ENCODE measurements at regions not wholly inside any gene's neighbourhood (a gene's known extent, or its start where the extent isn't known, plus 50 kb on each side); places are given as distances from the start of the nearest gene placed in this dataset.

- TF ChIP-seq POLR2A (IDR thresholded peaks at IDR 0.05) = no peak
- H3K36me3 ChIP-seq = no peaks in the 10 kb centered on the region
- WGBS, 2 donors (ENCODE audit: low coverage in 1 of 2) = 70 to 76% methylated on average over 1 of the region's 1 CpG
- no peak overlapping the region for H3K4me3 ChIP-seq
- no peaks in the 10 kb centered on the region for H3K9me3 ChIP-seq
- ATAC-seq = no peak
- H3K27ac ChIP-seq = no peak overlapping the region
- H3K27me3 ChIP-seq = no peaks in the 10 kb centered on the region
- H3K4me1 ChIP-seq = no peaks in the 10 kb centered on the region
These were observed 836.1 kb upstream of the TMPRSS15 start for GRCh38 chr21:19239696-19240095.

- TF ChIP-seq CTCF (IDR thresholded peaks at IDR 0.05) = no peak
- WGBS, 2 donors (ENCODE audit: low coverage in 1 of 2) = 91 to 100% methylated on average over 1 to 9 of the region's 28 CpGs
- no peak overlapping the region for H3K27ac ChIP-seq
- no peaks in the 10 kb centered on the region for H3K36me3 ChIP-seq
- ATAC-seq = peak; percentile 10
- H3K4me3 ChIP-seq = no peak overlapping the region
- H3K4me1 ChIP-seq = no peaks in the 10 kb centered on the region
- H3K27me3 ChIP-seq = no peaks in the 10 kb centered on the region
- no peaks in the 10 kb centered on the region for H3K9me3 ChIP-seq
These were observed 841.1 kb upstream of the TMPRSS15 start for GRCh38 chr21:19244502-19245187.

GRCh38 chr21:19245188-19245580, 841.6 kb upstream of the TMPRSS15 start:
- no peaks in the 10 kb centered on the region for H3K36me3 ChIP-seq
- no peak for TF ChIP-seq POLR2AphosphoS5 (IDR thresholded peaks at IDR 0.05)
- no peak for TF ChIP-seq CTCF (IDR thresholded peaks at IDR 0.05)
- no peak for TF ChIP-seq EP300 (IDR thresholded peaks at IDR 0.05)
- no peak for TF ChIP-seq POLR2A (IDR thresholded peaks at IDR 0.05)
- H3K27ac ChIP-seq = no peak overlapping the region
- H3K4me3 ChIP-seq = no peak overlapping the region
- 90% methylated on average over 7 of the region's 14 CpGs; no CpG with 5 or more reads in 1 of the 2 donors for WGBS, 2 donors (ENCODE audit: low coverage in 1 of 2)
- ATAC-seq = no peak
- H3K27me3 ChIP-seq = no peaks in the 10 kb centered on the region
- H3K9me3 ChIP-seq = no peaks in the 10 kb centered on the region
- no peaks in the 10 kb centered on the region for H3K4me1 ChIP-seq

- Histone ChIP-seq H3K27ac (no peak overlapping the region), H3K9me3 (no peaks in the 10 kb centered on the region), H3K36me3 (no peaks in the 10 kb centered on the region), H3K4me1 (no peaks in the 10 kb centered on the region), H3K27me3 (no peaks in the 10 kb centered on the region), H3K4me3 (no peak overlapping the region)
- ATAC-seq = no peak
- WGBS, 2 donors (ENCODE audit: low coverage in 1 of 2) = 92 to 94% methylated on average over 5 to 13 of the region's 20 CpGs
- TF ChIP-seq EP300 (IDR thresholded peaks at IDR 0.05) (no peak), POLR2A (IDR thresholded peaks at IDR 0.05) (no peak), CTCF (IDR thresholded peaks at IDR 0.05) (no peak), POLR2AphosphoS5 (IDR thresholded peaks at IDR 0.05) (no peak)
These were observed 842.4 kb upstream of the TMPRSS15 start for GRCh38 chr21:19246018-19246417.

- ATAC-seq = no peak
- Histone ChIP-seq H3K27ac (no peak overlapping the region), H3K36me3 (no peaks in the 10 kb centered on the region), H3K4me3 (no peak overlapping the region), H3K27me3 (no peaks in the 10 kb centered on the region), H3K4me1 (no peaks in the 10 kb centered on the region), H3K9me3 (no peaks in the 10 kb centered on the region)
- TF ChIP-seq POLR2A (IDR thresholded peaks at IDR 0.05) = no peak
- TF ChIP-seq EP300 (IDR thresholded peaks at IDR 0.05) = no peak
- no peak for TF ChIP-seq POLR2AphosphoS5 (IDR thresholded peaks at IDR 0.05)
- no peak for TF ChIP-seq CTCF (IDR thresholded peaks at IDR 0.05)
- 77 to 85% methylated on average over 3 to 4 of the region's 4 CpGs for WGBS, 2 donors (ENCODE audit: low coverage in 1 of 2)
These were observed 853.5 kb upstream of the TMPRSS15 start for GRCh38 chr21:19256934-19257660.

All from gastroesophageal sphincter (tissue), 4 donors.